OCI-LY7 (cell line): ENCODE measurements at regions not wholly inside any gene's neighbourhood (a gene's known extent, or its start where the extent isn't known, plus 50 kb on each side); places are given as distances from the start of the nearest gene placed in this dataset.

ENCODE experiments used
- EZH2phosphoT487 ChIP-seq: fragments of 200-600 bp; sonication (generic); IDR thresholded peaks from 2 replicates; pipeline ENCODE4 v1.6.1; 2018; ENCODE audit warnings: low read depth, borderline replicate concordance, mild to moderate bottlenecking, mixed run types, antibody characterized with exemption, low read length, moderate library complexity, mixed read lengths
- TF ChIP-seq, protein P1 (sequence below): fragments of 200-600 bp; sonication (generic); conservative IDR thresholded peaks from 2 replicates; pipeline ENCODE4 v1.5.1; 2014; ENCODE audit warnings: mild to moderate bottlenecking, antibody characterized with exemption, low read length, moderate library complexity, mixed read lengths

GRCh38 chr4:130349745-130350144 is 1253.8 kb downstream of the C4orf33 start:
- TF ChIP-seq, protein P1, sequence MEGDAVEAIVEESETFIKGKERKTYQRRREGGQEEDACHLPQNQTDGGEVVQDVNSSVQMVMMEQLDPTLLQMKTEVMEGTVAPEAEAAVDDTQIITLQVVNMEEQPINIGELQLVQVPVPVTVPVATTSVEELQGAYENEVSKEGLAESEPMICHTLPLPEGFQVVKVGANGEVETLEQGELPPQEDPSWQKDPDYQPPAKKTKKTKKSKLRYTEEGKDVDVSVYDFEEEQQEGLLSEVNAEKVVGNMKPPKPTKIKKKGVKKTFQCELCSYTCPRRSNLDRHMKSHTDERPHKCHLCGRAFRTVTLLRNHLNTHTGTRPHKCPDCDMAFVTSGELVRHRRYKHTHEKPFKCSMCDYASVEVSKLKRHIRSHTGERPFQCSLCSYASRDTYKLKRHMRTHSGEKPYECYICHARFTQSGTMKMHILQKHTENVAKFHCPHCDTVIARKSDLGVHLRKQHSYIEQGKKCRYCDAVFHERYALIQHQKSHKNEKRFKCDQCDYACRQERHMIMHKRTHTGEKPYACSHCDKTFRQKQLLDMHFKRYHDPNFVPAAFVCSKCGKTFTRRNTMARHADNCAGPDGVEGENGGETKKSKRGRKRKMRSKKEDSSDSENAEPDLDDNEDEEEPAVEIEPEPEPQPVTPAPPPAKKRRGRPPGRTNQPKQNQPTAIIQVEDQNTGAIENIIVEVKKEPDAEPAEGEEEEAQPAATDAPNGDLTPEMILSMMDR = no peak
- no peak for TF ChIP-seq EZH2phosphoT487
